HG03139 (cell line): ENCODE measurements at regions not wholly inside any gene's neighbourhood (a gene's known extent, or its start where the extent isn't known, plus 50 kb on each side); places are given as distances from the start of the nearest gene placed in this dataset.

Source experiments
- ATAC-seq: cut with Tn5 transposase; IDR thresholded peaks from one replicate; pipeline ENCODE4 v1.9.1; 2021; ENCODE audit not compliant: unreplicated experiment

- ATAC-seq, result no peak
Observed at GRCh38 chr21:17987382-17988101, 168.4 kb upstream of the C21orf91 start.

- ATAC-seq, result no peak
Observed at GRCh38 chr21:17981060-17981740, 162.0 kb upstream of the C21orf91 start.

- no peak for ATAC-seq
Observed at GRCh38 chr21:17979763-17980162, 160.6 kb upstream of the C21orf91 start.

GRCh38 chr21:17978895-17979294 is 159.7 kb upstream of the C21orf91 start:
- no peak for ATAC-seq

GRCh38 chr21:17976691-17977090 is 157.5 kb upstream of the C21orf91 start:
- ATAC-seq, result no peak

- no peak for ATAC-seq
Observed at GRCh38 chr21:17976139-17976538, 157.0 kb upstream of the C21orf91 start.

- no peak for ATAC-seq
Observed at GRCh38 chr21:17967319-17967718, 148.2 kb upstream of the C21orf91 start.

- no peak for ATAC-seq
Observed at GRCh38 chr21:17964716-17965115, 145.6 kb upstream of the C21orf91 start.

- no peak for ATAC-seq
Observed at GRCh38 chr21:17964199-17964598, 145.0 kb upstream of the C21orf91 start.

- ATAC-seq, result no peak
Observed at GRCh38 chr21:17950591-17950990, 131.4 kb upstream of the C21orf91 start.

GRCh38 chr21:17949421-17949820 is 130.3 kb upstream of the C21orf91 start:
- no peak for ATAC-seq

- no peak for ATAC-seq
Observed at GRCh38 chr21:17947531-17947930, 128.4 kb upstream of the C21orf91 start.

GRCh38 chr21:17931080-17931479 is 111.9 kb upstream of the C21orf91 start:
- no peak for ATAC-seq

GRCh38 chr21:17930093-17930492 is 110.9 kb upstream of the C21orf91 start:
- ATAC-seq, result no peak

GRCh38 chr21:17929510-17929909 is 110.4 kb upstream of the C21orf91 start:
- ATAC-seq, result no peak

GRCh38 chr21:17925899-17926298 is 106.7 kb upstream of the C21orf91 start:
- ATAC-seq, result no peak

- ATAC-seq, result peak; percentile 88
Observed at GRCh38 chr21:17925000-17925610, 105.9 kb upstream of the C21orf91 start.

GRCh38 chr21:17921579-17922530 is 102.7 kb upstream of the C21orf91 start:
- ATAC-seq, result no peak

- ATAC-seq, result no peak
Observed at GRCh38 chr21:17915976-17916375, 96.8 kb upstream of the C21orf91 start.

GRCh38 chr21:17911628-17912027 is 92.5 kb upstream of the C21orf91 start:
- ATAC-seq, result no peak
